GM12874 (cell line): ENCODE measurements at regions not wholly inside any gene's neighbourhood (a gene's known extent, or its start where the extent isn't known, plus 50 kb on each side); places are given as distances from the start of the nearest gene placed in this dataset.

Experiments
- TF ChIP-seq, protein P1 (sequence below): IDR thresholded peaks from 2 replicates; pipeline ENCODE4 v1.5.1; 2011; ENCODE audit warnings: low read depth, mild to moderate bottlenecking, control low read depth, low read length, moderate library complexity; ENCODE audit not compliant: insufficient read depth

DNA sequence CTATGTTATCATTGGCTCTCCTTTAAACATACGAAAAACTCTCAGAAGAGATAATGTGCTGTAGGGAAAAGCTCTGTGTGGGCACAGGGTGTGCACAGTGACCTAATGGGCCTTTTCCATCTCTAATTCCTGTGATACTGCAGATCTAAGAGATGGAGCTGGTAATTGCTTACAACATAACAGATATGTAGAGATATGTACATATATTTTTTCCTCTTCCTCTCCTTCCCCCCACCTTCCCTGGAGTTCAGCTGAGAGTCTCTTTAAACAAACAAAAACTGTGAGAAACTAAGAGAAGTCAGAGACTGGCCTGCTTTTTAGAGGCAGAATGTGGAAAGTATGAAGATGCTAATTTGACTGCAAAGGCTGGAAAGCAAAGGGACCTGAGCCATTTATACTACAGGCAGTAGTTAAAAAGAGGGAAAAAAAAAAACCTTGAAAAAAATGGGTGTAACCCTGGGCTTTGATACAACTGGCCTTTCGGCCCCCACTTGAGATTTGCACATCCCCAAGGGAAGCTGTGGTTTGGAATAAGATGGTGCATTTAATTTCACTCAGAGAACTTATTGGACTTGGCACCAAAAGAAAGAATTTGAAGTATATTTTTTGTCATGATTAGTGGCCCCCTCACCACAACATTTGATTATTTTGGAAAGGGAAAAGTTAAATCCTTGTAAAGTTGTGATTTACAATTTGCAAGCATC, 502.2 kb upstream of the ZEB2 start:
- TF ChIP-seq, protein P1, sequence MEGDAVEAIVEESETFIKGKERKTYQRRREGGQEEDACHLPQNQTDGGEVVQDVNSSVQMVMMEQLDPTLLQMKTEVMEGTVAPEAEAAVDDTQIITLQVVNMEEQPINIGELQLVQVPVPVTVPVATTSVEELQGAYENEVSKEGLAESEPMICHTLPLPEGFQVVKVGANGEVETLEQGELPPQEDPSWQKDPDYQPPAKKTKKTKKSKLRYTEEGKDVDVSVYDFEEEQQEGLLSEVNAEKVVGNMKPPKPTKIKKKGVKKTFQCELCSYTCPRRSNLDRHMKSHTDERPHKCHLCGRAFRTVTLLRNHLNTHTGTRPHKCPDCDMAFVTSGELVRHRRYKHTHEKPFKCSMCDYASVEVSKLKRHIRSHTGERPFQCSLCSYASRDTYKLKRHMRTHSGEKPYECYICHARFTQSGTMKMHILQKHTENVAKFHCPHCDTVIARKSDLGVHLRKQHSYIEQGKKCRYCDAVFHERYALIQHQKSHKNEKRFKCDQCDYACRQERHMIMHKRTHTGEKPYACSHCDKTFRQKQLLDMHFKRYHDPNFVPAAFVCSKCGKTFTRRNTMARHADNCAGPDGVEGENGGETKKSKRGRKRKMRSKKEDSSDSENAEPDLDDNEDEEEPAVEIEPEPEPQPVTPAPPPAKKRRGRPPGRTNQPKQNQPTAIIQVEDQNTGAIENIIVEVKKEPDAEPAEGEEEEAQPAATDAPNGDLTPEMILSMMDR = no peak

DNA sequence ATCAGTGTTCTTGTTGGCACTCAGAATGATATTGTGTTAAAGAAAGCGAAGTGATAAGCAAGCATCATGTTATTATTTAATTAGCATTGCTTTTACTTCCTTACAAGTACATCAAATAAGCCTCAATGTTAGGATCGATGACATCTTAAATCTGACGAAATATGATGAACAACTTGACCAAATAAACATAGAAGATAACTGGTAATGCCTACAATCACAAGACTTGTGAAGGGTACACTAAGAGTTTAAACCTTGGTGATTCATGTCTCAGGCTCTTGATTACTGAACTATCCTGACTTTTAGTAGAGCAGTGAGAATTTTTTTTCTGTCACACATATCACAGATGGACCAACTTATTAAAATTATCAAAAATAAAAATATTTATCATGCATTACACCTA, 500.8 kb upstream of the ZEB2 start:
- TF ChIP-seq, protein P1 = no peak

DNA sequence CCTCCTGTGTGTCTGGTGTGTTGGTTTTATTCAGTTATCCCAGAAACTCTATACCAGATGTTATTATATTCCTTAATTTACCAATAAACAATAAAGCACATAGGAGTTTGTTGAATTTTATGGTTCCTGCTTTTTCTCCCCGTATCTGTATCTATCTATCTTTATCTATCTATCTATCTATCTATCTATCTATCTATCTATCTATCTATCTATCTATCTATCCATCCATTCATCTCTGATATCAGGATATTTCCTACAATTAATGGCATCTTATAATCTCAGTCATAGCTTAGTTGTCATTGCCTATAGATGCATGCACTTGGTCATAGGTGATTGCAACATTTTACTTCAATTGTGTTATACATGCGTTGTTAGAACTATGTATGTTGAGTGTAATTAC, 500.2 kb upstream of the ZEB2 start:
- TF ChIP-seq, protein P1 = no peak

DNA sequence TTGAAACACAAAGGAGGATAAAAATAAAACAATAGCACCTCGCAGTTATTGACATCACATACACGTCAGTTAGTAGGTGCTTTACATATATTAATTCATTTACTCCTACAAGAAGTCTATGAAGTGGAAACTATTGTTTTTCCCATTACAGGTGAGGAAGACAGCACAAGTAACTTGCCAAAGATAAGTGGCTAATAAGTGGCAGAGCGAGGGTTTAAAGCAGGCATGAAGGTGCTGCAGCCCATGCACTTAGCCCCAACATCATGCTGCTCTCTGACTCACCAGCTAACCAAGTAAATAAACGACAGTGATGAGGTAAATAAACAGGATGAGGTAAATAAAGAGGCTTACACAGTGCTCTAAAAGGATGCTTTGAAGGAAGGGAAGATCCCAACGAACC, 498.6 kb upstream of the ZEB2 start:
- TF ChIP-seq, protein P1 = no peak

DNA sequence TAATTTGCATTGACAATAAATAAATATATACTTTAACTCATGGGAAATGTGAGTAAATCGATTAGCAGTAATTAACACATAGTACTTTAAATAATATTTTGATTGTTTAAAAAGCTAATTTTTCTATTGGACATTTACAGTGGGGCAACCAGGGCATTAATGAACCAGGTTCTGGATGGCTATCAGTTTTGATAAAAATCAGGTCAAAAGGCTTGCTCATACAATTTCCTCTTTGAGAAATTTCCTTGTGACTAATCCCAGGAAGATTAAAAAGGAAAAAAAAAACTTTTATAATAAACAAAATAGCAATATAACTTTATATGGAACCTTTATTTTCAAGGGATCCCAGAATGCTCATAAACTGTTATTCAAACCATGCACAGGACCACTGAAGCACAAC, 497.2 kb upstream of the ZEB2 start:
- TF ChIP-seq, protein P1 = no peak

DNA sequence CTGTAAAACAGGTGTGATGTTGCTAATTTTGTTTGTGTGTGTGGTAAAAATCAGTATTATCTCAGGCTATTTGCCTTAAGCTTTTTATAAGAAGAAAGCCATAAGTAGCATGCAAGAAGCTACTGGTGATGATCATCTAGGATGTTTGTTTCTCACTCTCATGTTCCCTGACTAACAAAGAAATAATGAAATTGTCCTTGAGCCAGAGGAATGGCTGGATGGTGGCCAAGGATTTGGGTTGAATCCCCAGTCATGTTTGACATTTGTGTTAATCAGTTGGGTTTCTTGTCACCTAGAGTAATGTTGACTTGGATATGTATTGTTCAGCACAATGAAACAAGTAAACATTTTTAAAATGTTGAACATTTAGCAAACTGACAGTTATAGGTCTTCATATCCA, 496.8 kb upstream of the ZEB2 start:
- TF ChIP-seq, protein P1 = no peak

DNA sequence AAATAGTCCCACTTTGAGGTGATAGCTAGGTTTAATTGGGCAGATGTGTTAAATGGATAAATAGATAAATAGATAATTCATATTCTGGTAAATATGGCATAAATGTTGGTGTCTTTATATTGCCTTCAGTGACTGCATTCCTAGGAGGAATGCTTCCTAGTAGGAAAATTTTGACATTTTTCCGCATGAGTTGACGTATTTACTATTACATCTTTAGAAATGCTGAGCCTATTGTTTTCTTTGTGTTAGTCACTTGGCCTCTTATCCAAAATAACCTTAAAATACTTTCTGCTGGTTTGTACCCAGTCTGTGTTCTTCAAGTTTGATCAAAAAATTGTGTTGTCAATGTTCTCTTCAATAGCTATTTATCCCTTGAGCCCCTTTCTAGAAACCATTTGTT, 495.6 kb upstream of the ZEB2 start:
- TF ChIP-seq, protein P1 = no peak
